Natural killer cell (primary cell): ENCODE measurements at regions not wholly inside any gene's neighbourhood (a gene's known extent, or its start where the extent isn't known, plus 50 kb on each side); places are given as distances from the start of the nearest gene placed in this dataset.

Experiments used
- ATAC-seq, 3 donors: fragments of 150-1000 bp in 2 of 3; fragments of 200-7000 bp in 1 of 3; cut with Tn5 transposase; 1 replicate in 1 of 3; 2 replicates in 2 of 3; pipeline ENCODE4 v1.10.0; 2021; ENCODE audit warnings: mild to moderate bottlenecking in 2 of 3, moderate library complexity in 2 of 3
- DNase-seq, 2 donors: peaks; one replicate each; pipeline versions ENCODE4 v3.0.0 to v3.0.0-alpha.2; 2013 to 2021; ENCODE audit warnings: mixed read lengths in 1 of 2
- H3K27ac ChIP-seq: one replicate; pipeline ENCODE4 v1.5.1; 2013; ENCODE audit warnings: mild to moderate bottlenecking, low read length
- H3K27me3 ChIP-seq: one replicate; pipeline ENCODE4 v1.6.1; 2013; ENCODE audit warnings: low read length; ENCODE audit not compliant: control insufficient read depth, insufficient read depth
- H3K36me3 ChIP-seq: one replicate; pipeline ENCODE4 v1.6.1; 2013; ENCODE audit warnings: low read length; ENCODE audit not compliant: control insufficient read depth, insufficient read depth
- H3K4me1 ChIP-seq: one replicate; pipeline ENCODE4 v1.6.1; 2013; ENCODE audit warnings: low read length; ENCODE audit not compliant: control insufficient read depth, insufficient read depth
- H3K4me3 ChIP-seq: one replicate; pipeline ENCODE4 v1.5.1; 2013; ENCODE audit warnings: low read length
- H3K9me3 ChIP-seq: one replicate; pipeline ENCODE4 v1.6.1; 2013; ENCODE audit warnings: low read length; ENCODE audit not compliant: control insufficient read depth, insufficient read depth
- H3K27ac Mint-ChIP-seq, 2 donors: one replicate each; pipeline ENCODE4 v1.8.0; 2022; ENCODE audit warnings: mild to moderate bottlenecking in 2 of 2, mixed read lengths in 2 of 2, moderate library complexity in 1 of 2
- H3K27me3 Mint-ChIP-seq, 2 donors: one replicate each; pipeline ENCODE4 v1.8.0; 2022; ENCODE audit warnings: low read depth in 2 of 2, mixed read lengths in 2 of 2
- H3K36me3 Mint-ChIP-seq: one replicate; pipeline ENCODE4 v1.8.0; 2022; ENCODE audit warnings: mixed read lengths
- H3K4me1 Mint-ChIP-seq, 2 donors: one replicate each; pipeline ENCODE4 v1.8.0; 2022; ENCODE audit warnings: mixed read lengths in 2 of 2
- H3K4me3 Mint-ChIP-seq: one replicate; pipeline ENCODE4 v1.8.0; 2022; ENCODE audit warnings: mild to moderate bottlenecking, moderate library complexity, mixed read lengths
- H3K9me3 Mint-ChIP-seq, 2 donors: one replicate each; pipeline ENCODE4 v1.8.0; 2022; ENCODE audit warnings: mixed read lengths in 2 of 2
- WGBS: methylation state at CpG from one replicate; pipeline ENCODE4 v1.1.7; 2013; ENCODE audit warnings: missing lambda C conversion rate; ENCODE audit not compliant: insufficient coverage; 5-methylcytosine and 5-hydroxymethylcytosine counted together
- intact Hi-C: fragments of 100-400 bp; cut with micrococcal nuclease; formaldehyde crosslinking; loops from one replicate; pipeline ENCODE4 v1.14.2; 2022
- TF ChIP-seq, protein P1 (sequence below): fragments of 200-600 bp; IDR thresholded peaks from one replicate; pipeline ENCODE4 v1.8.0; 2022; ENCODE audit warnings: antibody characterized with exemption

- Mint-ChIP-seq H3K4me1 (no peaks in the 10 kb centered on the region), H3K27ac (no peak overlapping the region), H3K27me3 (no peaks in the 10 kb centered on the region), H3K36me3 (peaks cover 6% of the 10 kb centered on the region), H3K9me3 (peaks cover 7 to 14% of the 10 kb centered on the region in 2 donors), H3K4me3 (no peak overlapping the region)
- H3K4me1 ChIP-seq, result no peaks in the 10 kb centered on the region
- no peaks in the 10 kb centered on the region for H3K27me3 ChIP-seq
- no peak overlapping the region for H3K27ac ChIP-seq
- intact Hi-C loops, result no loop called here
- no peak overlapping the region for H3K4me3 ChIP-seq
- TF ChIP-seq, protein P1, sequence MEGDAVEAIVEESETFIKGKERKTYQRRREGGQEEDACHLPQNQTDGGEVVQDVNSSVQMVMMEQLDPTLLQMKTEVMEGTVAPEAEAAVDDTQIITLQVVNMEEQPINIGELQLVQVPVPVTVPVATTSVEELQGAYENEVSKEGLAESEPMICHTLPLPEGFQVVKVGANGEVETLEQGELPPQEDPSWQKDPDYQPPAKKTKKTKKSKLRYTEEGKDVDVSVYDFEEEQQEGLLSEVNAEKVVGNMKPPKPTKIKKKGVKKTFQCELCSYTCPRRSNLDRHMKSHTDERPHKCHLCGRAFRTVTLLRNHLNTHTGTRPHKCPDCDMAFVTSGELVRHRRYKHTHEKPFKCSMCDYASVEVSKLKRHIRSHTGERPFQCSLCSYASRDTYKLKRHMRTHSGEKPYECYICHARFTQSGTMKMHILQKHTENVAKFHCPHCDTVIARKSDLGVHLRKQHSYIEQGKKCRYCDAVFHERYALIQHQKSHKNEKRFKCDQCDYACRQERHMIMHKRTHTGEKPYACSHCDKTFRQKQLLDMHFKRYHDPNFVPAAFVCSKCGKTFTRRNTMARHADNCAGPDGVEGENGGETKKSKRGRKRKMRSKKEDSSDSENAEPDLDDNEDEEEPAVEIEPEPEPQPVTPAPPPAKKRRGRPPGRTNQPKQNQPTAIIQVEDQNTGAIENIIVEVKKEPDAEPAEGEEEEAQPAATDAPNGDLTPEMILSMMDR, result no peak
- ATAC-seq, result no peak
- DNase-seq, result no peak
- no peaks in the 10 kb centered on the region for H3K36me3 ChIP-seq
- WGBS, result no CpG with 5 or more reads among the region's 1 CpG
- H3K9me3 ChIP-seq, result peaks cover 13% of the 10 kb centered on the region
Measured at GRCh38 chr13:82036602-82037001, 1695.7 kb upstream of the SPRY2 start.

- ATAC-seq (no peak), DNase-seq (no peak)
- Mint-ChIP-seq H3K9me3 (peaks cover 12% of the 10 kb centered on the region in 2 donors), H3K4me1 (no peaks in the 10 kb centered on the region), H3K27me3 (no peaks in the 10 kb centered on the region), H3K4me3 (no peak overlapping the region), H3K36me3 (peaks cover 6% of the 10 kb centered on the region), H3K27ac (no peak overlapping the region)
- Histone ChIP-seq H3K27ac (no peak overlapping the region), H3K4me3 (no peak overlapping the region), H3K9me3 (no peaks in the 10 kb centered on the region), H3K4me1 (no peaks in the 10 kb centered on the region), H3K36me3 (no peaks in the 10 kb centered on the region), H3K27me3 (no peaks in the 10 kb centered on the region)
- TF ChIP-seq, protein P1, result no peak
- WGBS, result 78% methylated on average over 1 of the region's 1 CpG
- intact Hi-C loops, result no loop called here
Measured at GRCh38 chr13:82011355-82011754, 1670.4 kb upstream of the SPRY2 start.

- intact Hi-C loops, result no loop called here
- Histone ChIP-seq H3K27me3 (no peaks in the 10 kb centered on the region), H3K4me1 (no peaks in the 10 kb centered on the region), H3K27ac (no peak overlapping the region), H3K36me3 (no peaks in the 10 kb centered on the region), H3K9me3 (no peaks in the 10 kb centered on the region), H3K4me3 (no peak overlapping the region)
- no peak for DNase-seq
- no peaks in the 10 kb centered on the region for H3K4me1 Mint-ChIP-seq
- peaks cover 12 to 14% of the 10 kb centered on the region in 2 donors for H3K9me3 Mint-ChIP-seq
- WGBS, result 81% methylated on average over 1 of the region's 2 CpGs
- H3K27ac Mint-ChIP-seq, result no peak overlapping the region
- TF ChIP-seq, protein P1, result no peak
- no peaks in the 10 kb centered on the region for H3K27me3 Mint-ChIP-seq
- H3K36me3 Mint-ChIP-seq, result peaks cover 6% of the 10 kb centered on the region
- H3K4me3 Mint-ChIP-seq, result no peak overlapping the region
- no peak for ATAC-seq
Measured at GRCh38 chr13:82010780-82011179, 1669.9 kb upstream of the SPRY2 start.

DNA sequence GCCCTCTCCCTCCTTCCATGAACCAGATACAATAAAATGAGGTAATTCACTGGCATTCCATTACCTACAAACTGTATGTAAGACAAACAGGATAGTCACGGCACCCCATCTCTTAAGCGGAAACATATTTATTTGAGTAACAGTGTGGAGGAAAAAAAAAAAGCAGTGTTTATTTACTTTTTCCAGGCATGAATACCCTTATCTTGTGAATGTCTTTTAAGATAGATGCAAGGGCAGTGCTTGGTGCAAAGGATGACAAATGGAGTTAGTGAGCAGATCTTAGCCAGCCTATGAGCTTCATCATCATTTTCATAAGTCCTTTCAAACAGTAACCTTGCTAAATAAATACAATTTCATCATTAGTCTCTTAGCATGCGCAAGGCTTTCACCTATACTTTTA lies 1661.8 kb upstream of the SPRY2 start:
- Histone ChIP-seq H3K4me3 (no peak overlapping the region), H3K36me3 (no peaks in the 10 kb centered on the region), H3K4me1 (no peaks in the 10 kb centered on the region), H3K27me3 (no peaks in the 10 kb centered on the region), H3K9me3 (no peaks in the 10 kb centered on the region), H3K27ac (no peak overlapping the region)
- Mint-ChIP-seq H3K27me3 (no peaks in the 10 kb centered on the region), H3K4me3 (no peak overlapping the region), H3K4me1 (no peaks in the 10 kb centered on the region), H3K36me3 (peaks cover 6% of the 10 kb centered on the region), H3K9me3 (peaks cover 10 to 15% of the 10 kb centered on the region in 2 donors), H3K27ac (no peak overlapping the region)
- no peak for DNase-seq
- TF ChIP-seq, protein P1, result no peak
- no CpG with 5 or more reads among the region's 3 CpGs for WGBS
- intact Hi-C loops, result no loop called here
- ATAC-seq, result no peak
